SH-SY5Y (cell line): ENCODE measurements at regions not wholly inside any gene's neighbourhood (a gene's known extent, or its start where the extent isn't known, plus 50 kb on each side); places are given as distances from the start of the nearest gene placed in this dataset.

Source experiments
- GATA2 ChIP-seq: IDR thresholded peaks from 2 replicates; pipeline ENCODE4 v1.6.1; 2011; ENCODE audit warnings: mild to moderate bottlenecking, low read depth, low read length
- GATA3 ChIP-seq: IDR thresholded peaks from 2 replicates; pipeline ENCODE4 v1.6.1; 2011; ENCODE audit warnings: low read depth, mild to moderate bottlenecking, low read length, moderate library complexity

GRCh38 chr3:34276342-34276741 is 477.9 kb downstream of the PDCD6IP start:
- TF ChIP-seq GATA3, result no peak
- TF ChIP-seq GATA2, result no peak
